ENCODE measurements at regions not wholly inside any gene's neighbourhood (a gene's known extent, or its start where the extent isn't known, plus 50 kb on each side); places are given as distances from the start of the nearest gene placed in this dataset.
"Not testable (repeated sequence)": the region's sequence is repeated elsewhere in the genome, so short reads cannot be mapped to it uniquely, and the experiment has no call there.

- not testable (repeated sequence) for TF ChIP-seq CTCF (conservative IDR thresholded peaks at IDR 0.05 in 1 of 2, IDR thresholded peaks at IDR 0.05 in 1 of 2; ENCODE audit: extremely low read depth in 1 of 2, insufficient read depth in 1 of 2, low read depth in 1 of 2, low read length in 2 of 2); EZH2 (IDR thresholded peaks at IDR 0.05; ENCODE audit: borderline replicate concordance, low read length)
Measured at GRCh38 chr6:10074726-10075125, 340.1 kb downstream of the TFAP2A start.

Data from mammary epithelial cell (primary cell).